ENCODE measurements at regions not wholly inside any gene's neighbourhood (a gene's known extent, or its start where the extent isn't known, plus 50 kb on each side); places are given as distances from the start of the nearest gene placed in this dataset.

- no peak for TF ChIP-seq CTCF (IDR thresholded peaks at IDR 0.05; ENCODE audit: insufficient read depth, low read length, missing control alignments)
- DNase-seq (ENCODE audit: low read depth, low spot score) = no peak
- CTCF ChIA-PET = interaction anchor here (1.6 to 1.7 kb wide), 2 partner anchors 13 to 15 kb away, joined by 3 to 4 read pairs; no protein-coding TSS in a partner anchor
- no peak overlapping the region for H3K4me3 ChIP-seq (ENCODE audit: low read depth, low read length)
- POLR2A ChIA-PET = no interaction called here
Measured at GRCh38 chr12:22115711-22116110, 69.7 kb downstream of the CMAS start.

GRCh38 chr12:22116376-22116775 lies 70.4 kb downstream of the CMAS start:
- no peak for DNase-seq (ENCODE audit: low read depth, low spot score)
- H3K4me3 ChIP-seq (ENCODE audit: low read depth, low read length) = no peak overlapping the region
- ChIA-PET CTCF (no interaction called here), POLR2A (no interaction called here)
- TF ChIP-seq CTCF (IDR thresholded peaks at IDR 0.05; ENCODE audit: insufficient read depth, low read length, missing control alignments) = no peak

GRCh38 chr12:22117563-22118237 lies 71.7 kb downstream of the CMAS start:
- CTCF ChIA-PET = interaction anchor here (1.0 to 1.3 kb wide), 3 partner anchors 17 to 218 kb away, joined by 3 read pairs; no protein-coding TSS in a partner anchor
- no peak for DNase-seq (ENCODE audit: low read depth, low spot score)
- TF ChIP-seq CTCF (IDR thresholded peaks at IDR 0.05; ENCODE audit: insufficient read depth, low read length, missing control alignments) = no peak
- POLR2A ChIA-PET = no interaction called here
- H3K4me3 ChIP-seq (ENCODE audit: low read depth, low read length) = no peak overlapping the region

GRCh38 chr12:22118238-22118790 lies 72.3 kb downstream of the CMAS start:
- POLR2A ChIA-PET = no interaction called here
- no peak for TF ChIP-seq CTCF (IDR thresholded peaks at IDR 0.05; ENCODE audit: insufficient read depth, low read length, missing control alignments)
- no peak overlapping the region for H3K4me3 ChIP-seq (ENCODE audit: low read depth, low read length)
- CTCF ChIA-PET = interaction anchor here (1.0 to 1.3 kb wide), 2 partner anchors 18 to 35 kb away, joined by 3 read pairs; no protein-coding TSS in a partner anchor
- no peak for DNase-seq (ENCODE audit: low read depth, low spot score)

GRCh38 chr12:22121224-22121623 lies 75.2 kb downstream of the CMAS start:
- POLR2A ChIA-PET = no interaction called here
- TF ChIP-seq CTCF (IDR thresholded peaks at IDR 0.05; ENCODE audit: insufficient read depth, low read length, missing control alignments) = no peak
- no peak overlapping the region for H3K4me3 ChIP-seq (ENCODE audit: low read depth, low read length)
- CTCF ChIA-PET = interaction anchor here (1.5 kb wide), 1 partner anchor 214 kb away, joined by 3 read pairs; no protein-coding TSS in a partner anchor
- DNase-seq (ENCODE audit: low read depth, low spot score) = no peak

- POLR2A ChIA-PET = no interaction called here
- CTCF ChIA-PET = interaction anchor here (1.5 kb wide), 1 partner anchor 213 kb away, joined by 3 read pairs; no protein-coding TSS in a partner anchor
- DNase-seq (ENCODE audit: low read depth, low spot score) = no peak
- TF ChIP-seq CTCF (IDR thresholded peaks at IDR 0.05; ENCODE audit: insufficient read depth, low read length, missing control alignments) = no peak
- no peak overlapping the region for H3K4me3 ChIP-seq (ENCODE audit: low read depth, low read length)
Measured at GRCh38 chr12:22122359-22122758, 76.3 kb downstream of the CMAS start.

Measured in AG04449 (cell line).